ENCODE measurements at regions not wholly inside any gene's neighbourhood (a gene's known extent, or its start where the extent isn't known, plus 50 kb on each side); places are given as distances from the start of the nearest gene placed in this dataset.

GRCh38 chr4:167428156-167428555 lies 193.9 kb upstream of the SPOCK3 start:
- Mint-ChIP-seq H3K9me3 (ENCODE audit: low read depth) (peaks cover 6% of the 10 kb centered on the region), H3K4me1 (ENCODE audit: low read depth) (peaks cover 6% of the 10 kb centered on the region), H3K27ac (ENCODE audit: unreplicated experiment) (no peak overlapping the region), H3K36me3 (ENCODE audit: low read depth) (no peaks in the 10 kb centered on the region), H3K27me3 (ENCODE audit: low read depth) (peaks cover 2% of the 10 kb centered on the region), H3K4me3 (ENCODE audit: unreplicated experiment) (no peak overlapping the region)
- TF ChIP-seq CTCF (IDR thresholded peaks at IDR 0.05) = no peak
- no peak for DNase-seq (ENCODE audit: low spot score)

GRCh38 chr4:167431371-167431770 lies 197.1 kb upstream of the SPOCK3 start:
- Mint-ChIP-seq H3K27me3 (ENCODE audit: low read depth) (no peaks in the 10 kb centered on the region), H3K27ac (ENCODE audit: unreplicated experiment) (no peak overlapping the region), H3K36me3 (ENCODE audit: low read depth) (no peaks in the 10 kb centered on the region), H3K4me3 (ENCODE audit: unreplicated experiment) (no peak overlapping the region), H3K9me3 (ENCODE audit: low read depth) (peaks cover 6% of the 10 kb centered on the region), H3K4me1 (ENCODE audit: low read depth) (peaks cover 6% of the 10 kb centered on the region)
- TF ChIP-seq CTCF (IDR thresholded peaks at IDR 0.05) = no peak
- no peak for DNase-seq (ENCODE audit: low spot score)

- H3K4me3 Mint-ChIP-seq (ENCODE audit: unreplicated experiment) = no peak overlapping the region
- H3K36me3 Mint-ChIP-seq (ENCODE audit: low read depth) = no peaks in the 10 kb centered on the region
- no peak overlapping the region for H3K27ac Mint-ChIP-seq (ENCODE audit: unreplicated experiment)
- no peaks in the 10 kb centered on the region for H3K27me3 Mint-ChIP-seq (ENCODE audit: low read depth)
- TF ChIP-seq CTCF (IDR thresholded peaks at IDR 0.05) = no peak
- no peaks in the 10 kb centered on the region for H3K4me1 Mint-ChIP-seq (ENCODE audit: low read depth)
- H3K9me3 Mint-ChIP-seq (ENCODE audit: low read depth) = peaks cover 6% of the 10 kb centered on the region
- no peak for DNase-seq (ENCODE audit: low spot score)
Measured at GRCh38 chr4:167435786-167436185, 201.5 kb upstream of the SPOCK3 start.

GRCh38 chr4:167443841-167444240 lies 209.5 kb upstream of the SPOCK3 start:
- no peaks in the 10 kb centered on the region for H3K4me1 Mint-ChIP-seq (ENCODE audit: low read depth)
- H3K36me3 Mint-ChIP-seq (ENCODE audit: low read depth) = no peaks in the 10 kb centered on the region
- no peak for DNase-seq (ENCODE audit: low spot score)
- H3K27ac Mint-ChIP-seq (ENCODE audit: unreplicated experiment) = no peak overlapping the region
- H3K4me3 Mint-ChIP-seq (ENCODE audit: unreplicated experiment) = no peak overlapping the region
- no peaks in the 10 kb centered on the region for H3K27me3 Mint-ChIP-seq (ENCODE audit: low read depth)
- TF ChIP-seq CTCF (IDR thresholded peaks at IDR 0.05) = no peak
- no peaks in the 10 kb centered on the region for H3K9me3 Mint-ChIP-seq (ENCODE audit: low read depth)

GRCh38 chr4:167452922-167453430 lies 218.7 kb upstream of the SPOCK3 start:
- Mint-ChIP-seq H3K27ac (ENCODE audit: unreplicated experiment) (no peak overlapping the region), H3K4me1 (ENCODE audit: low read depth) (no peaks in the 10 kb centered on the region), H3K36me3 (ENCODE audit: low read depth) (no peaks in the 10 kb centered on the region), H3K4me3 (ENCODE audit: unreplicated experiment) (no peak overlapping the region), H3K27me3 (ENCODE audit: low read depth) (no peaks in the 10 kb centered on the region), H3K9me3 (ENCODE audit: low read depth) (no peaks in the 10 kb centered on the region)
- no peak for DNase-seq (ENCODE audit: low spot score)
- no peak for TF ChIP-seq CTCF (IDR thresholded peaks at IDR 0.05)
